ENCODE measurements at regions not wholly inside any gene's neighbourhood (a gene's known extent, or its start where the extent isn't known, plus 50 kb on each side); places are given as distances from the start of the nearest gene placed in this dataset.

GRCh38 chr21:18498431-18498830 is 94.8 kb upstream of the TMPRSS15 start:
- Histone ChIP-seq H3K9me3 (ENCODE audit: low read depth) (no peaks in the 10 kb centered on the region), H3K4me3 (no peak overlapping the region), H3K79me2 (ENCODE audit: insufficient read depth) (no peaks in the 10 kb centered on the region), H3K4me1 (ENCODE audit: insufficient read depth) (no peaks in the 10 kb centered on the region), H3F3A (ENCODE audit: insufficient read depth) (no peaks in the 10 kb centered on the region), H3K4me2 (ENCODE audit: unreplicated experiment) (no peak overlapping the region), H3K9me2 (ENCODE audit: insufficient read depth) (no peaks in the 10 kb centered on the region), H3K27ac (no peak overlapping the region), H4K20me1 (ENCODE audit: insufficient read depth) (no peaks in the 10 kb centered on the region), H3K9ac (no peak overlapping the region), H3K27me3 (replicated peaks; ENCODE audit: insufficient read depth) (no peaks in the 10 kb centered on the region), H3K36me3 (ENCODE audit: low read depth) (no peaks in the 10 kb centered on the region), H2AFZ (no peak overlapping the region)
- in situ Hi-C loops (cut with MboI), result no loop called here
- no peak for DNase-seq
- TF ChIP-seq EZH2phosphoT487 (IDR thresholded peaks at IDR 0.05; ENCODE audit: insufficient read depth, low read depth) (no peak), EZH2 (IDR thresholded peaks at IDR 0.05; ENCODE audit: insufficient read depth, poor library complexity, severe bottlenecking) (no peak)
- 4 to 6% methylated on average over 1 of the region's 1 CpG for WGBS, 2 experiments (ENCODE audit: low coverage in 1 of 2, low lambda C conversion rate in 2 of 2, missing lambda C conversion rate in 2 of 2)

GRCh38 chr21:18499761-18500376 is 96.3 kb upstream of the TMPRSS15 start:
- Histone ChIP-seq H3K4me3 (no peak overlapping the region), H3K4me2 (ENCODE audit: unreplicated experiment) (no peak overlapping the region), H3K36me3 (ENCODE audit: low read depth) (no peaks in the 10 kb centered on the region), H3K27me3 (replicated peaks; ENCODE audit: insufficient read depth) (no peaks in the 10 kb centered on the region), H3K9me3 (ENCODE audit: low read depth) (no peaks in the 10 kb centered on the region), H3K9me2 (ENCODE audit: insufficient read depth) (no peaks in the 10 kb centered on the region), H2AFZ (no peak overlapping the region), H3K27ac (no peak overlapping the region), H4K20me1 (ENCODE audit: insufficient read depth) (no peaks in the 10 kb centered on the region), H3F3A (ENCODE audit: insufficient read depth) (no peaks in the 10 kb centered on the region), H3K4me1 (ENCODE audit: insufficient read depth) (no peaks in the 10 kb centered on the region), H3K9ac (no peak overlapping the region), H3K79me2 (ENCODE audit: insufficient read depth) (no peaks in the 10 kb centered on the region)
- no peak for TF ChIP-seq EZH2 (IDR thresholded peaks at IDR 0.05; ENCODE audit: insufficient read depth, poor library complexity, severe bottlenecking)
- no peak for TF ChIP-seq EZH2phosphoT487 (IDR thresholded peaks at IDR 0.05; ENCODE audit: insufficient read depth, low read depth)
- peak; percentile 42 for DNase-seq
- 23% methylated on average over 4 of the region's 4 CpGs for WGBS, 2 experiments (ENCODE audit: low coverage in 1 of 2, low lambda C conversion rate in 2 of 2, missing lambda C conversion rate in 2 of 2)
- in situ Hi-C loops (cut with MboI), result no loop called here

- no peak overlapping the region for H3K4me2 ChIP-seq (ENCODE audit: unreplicated experiment)
- 25 to 29% methylated on average over 11 of the region's 11 CpGs for WGBS, 2 experiments (ENCODE audit: low coverage in 1 of 2, low lambda C conversion rate in 2 of 2, missing lambda C conversion rate in 2 of 2)
- TF ChIP-seq EZH2phosphoT487 (IDR thresholded peaks at IDR 0.05; ENCODE audit: insufficient read depth, low read depth), result no peak
- TF ChIP-seq EZH2 (IDR thresholded peaks at IDR 0.05; ENCODE audit: insufficient read depth, poor library complexity, severe bottlenecking), result no peak
- no peaks in the 10 kb centered on the region for H3F3A ChIP-seq (ENCODE audit: insufficient read depth)
- H3K4me1 ChIP-seq (ENCODE audit: insufficient read depth), result no peaks in the 10 kb centered on the region
- no peak overlapping the region for H3K4me3 ChIP-seq
- no peaks in the 10 kb centered on the region for H3K36me3 ChIP-seq (ENCODE audit: low read depth)
- no peaks in the 10 kb centered on the region for H4K20me1 ChIP-seq (ENCODE audit: insufficient read depth)
- no peaks in the 10 kb centered on the region for H3K9me2 ChIP-seq (ENCODE audit: insufficient read depth)
- in situ Hi-C loops (cut with MboI), result no loop called here
- no peak overlapping the region for H3K9ac ChIP-seq
- DNase-seq, result no peak
- H3K9me3 ChIP-seq (ENCODE audit: low read depth), result no peaks in the 10 kb centered on the region
- no peaks in the 10 kb centered on the region for H3K27me3 ChIP-seq (replicated peaks; ENCODE audit: insufficient read depth)
- H3K27ac ChIP-seq, result no peak overlapping the region
- no peak overlapping the region for H2AFZ ChIP-seq
- no peaks in the 10 kb centered on the region for H3K79me2 ChIP-seq (ENCODE audit: insufficient read depth)
Observed at GRCh38 chr21:18518054-18518481, 114.5 kb upstream of the TMPRSS15 start.

GRCh38 chr21:18521204-18521603 is 117.6 kb upstream of the TMPRSS15 start:
- H3K27me3 ChIP-seq (replicated peaks; ENCODE audit: insufficient read depth), result no peaks in the 10 kb centered on the region
- H3K9me2 ChIP-seq (ENCODE audit: insufficient read depth), result no peaks in the 10 kb centered on the region
- H4K20me1 ChIP-seq (ENCODE audit: insufficient read depth), result no peaks in the 10 kb centered on the region
- H3K9ac ChIP-seq, result no peak overlapping the region
- H3K4me1 ChIP-seq (ENCODE audit: insufficient read depth), result no peaks in the 10 kb centered on the region
- DNase-seq, result no peak
- TF ChIP-seq EZH2phosphoT487 (IDR thresholded peaks at IDR 0.05; ENCODE audit: insufficient read depth, low read depth) (no peak), EZH2 (IDR thresholded peaks at IDR 0.05; ENCODE audit: insufficient read depth, poor library complexity, severe bottlenecking) (no peak)
- in situ Hi-C loops (cut with MboI), result no loop called here
- WGBS, 2 experiments (ENCODE audit: low coverage in 1 of 2, low lambda C conversion rate in 2 of 2, missing lambda C conversion rate in 2 of 2), result 0% methylated on average over 2 of the region's 2 CpGs
- no peak overlapping the region for H3K4me2 ChIP-seq (ENCODE audit: unreplicated experiment)
- no peak overlapping the region for H3K27ac ChIP-seq
- H2AFZ ChIP-seq, result no peak overlapping the region
- H3K4me3 ChIP-seq, result no peak overlapping the region
- H3K9me3 ChIP-seq (ENCODE audit: low read depth), result no peaks in the 10 kb centered on the region
- H3F3A ChIP-seq (ENCODE audit: insufficient read depth), result no peaks in the 10 kb centered on the region
- no peaks in the 10 kb centered on the region for H3K36me3 ChIP-seq (ENCODE audit: low read depth)
- no peaks in the 10 kb centered on the region for H3K79me2 ChIP-seq (ENCODE audit: insufficient read depth)
